GM21529 (cell line): ENCODE measurements at regions not wholly inside any gene's neighbourhood (a gene's known extent, or its start where the extent isn't known, plus 50 kb on each side); places are given as distances from the start of the nearest gene placed in this dataset.
"Not testable (repeated sequence)": the region's sequence is repeated elsewhere in the genome, so short reads cannot be mapped to it uniquely, and the experiment has no call there.

Source experiments
- ATAC-seq: cut with Tn5 transposase; IDR thresholded peaks from one replicate; pipeline ENCODE4 v1.9.1; 2021; ENCODE audit not compliant: unreplicated experiment

DNA sequence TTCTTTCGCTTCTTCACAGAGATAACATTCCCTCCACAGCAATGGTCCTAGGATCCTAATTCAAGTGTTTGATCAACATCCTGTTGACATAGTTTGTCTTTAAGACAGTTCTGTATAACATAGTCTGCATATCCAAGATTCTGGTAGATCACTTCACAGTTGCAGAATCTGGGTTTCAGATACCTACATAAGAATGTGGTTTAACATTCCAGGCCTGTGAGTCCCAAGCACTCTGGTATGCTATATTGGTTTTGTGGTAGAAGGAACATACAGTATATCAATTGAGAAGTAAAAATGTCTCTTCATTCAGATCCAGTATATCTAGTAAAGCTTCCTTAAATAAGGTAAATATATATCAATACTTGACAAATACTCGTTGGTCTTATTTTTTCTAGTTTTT lies 914.2 kb upstream of the CDH6 start:
- no peak for ATAC-seq

DNA sequence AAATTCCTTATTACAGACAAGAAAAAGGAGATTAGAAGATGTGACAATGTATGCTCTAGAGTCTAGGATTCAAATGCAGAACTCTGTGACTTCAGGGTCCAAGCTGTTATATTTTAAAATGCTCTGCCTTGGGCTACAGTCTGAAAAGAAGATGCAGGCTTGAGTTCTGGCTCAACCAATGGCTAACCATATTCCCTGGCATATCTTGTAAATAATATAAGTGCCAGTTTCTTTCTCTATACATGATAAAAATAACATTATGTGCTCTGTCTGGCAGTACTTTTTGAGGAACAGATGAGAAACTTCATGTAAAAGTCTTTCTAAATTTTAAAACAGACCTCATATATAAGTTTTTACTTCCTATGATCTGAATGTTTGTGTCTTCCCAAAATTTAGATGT lies 926.5 kb upstream of the CDH6 start:
- no peak for ATAC-seq

DNA sequence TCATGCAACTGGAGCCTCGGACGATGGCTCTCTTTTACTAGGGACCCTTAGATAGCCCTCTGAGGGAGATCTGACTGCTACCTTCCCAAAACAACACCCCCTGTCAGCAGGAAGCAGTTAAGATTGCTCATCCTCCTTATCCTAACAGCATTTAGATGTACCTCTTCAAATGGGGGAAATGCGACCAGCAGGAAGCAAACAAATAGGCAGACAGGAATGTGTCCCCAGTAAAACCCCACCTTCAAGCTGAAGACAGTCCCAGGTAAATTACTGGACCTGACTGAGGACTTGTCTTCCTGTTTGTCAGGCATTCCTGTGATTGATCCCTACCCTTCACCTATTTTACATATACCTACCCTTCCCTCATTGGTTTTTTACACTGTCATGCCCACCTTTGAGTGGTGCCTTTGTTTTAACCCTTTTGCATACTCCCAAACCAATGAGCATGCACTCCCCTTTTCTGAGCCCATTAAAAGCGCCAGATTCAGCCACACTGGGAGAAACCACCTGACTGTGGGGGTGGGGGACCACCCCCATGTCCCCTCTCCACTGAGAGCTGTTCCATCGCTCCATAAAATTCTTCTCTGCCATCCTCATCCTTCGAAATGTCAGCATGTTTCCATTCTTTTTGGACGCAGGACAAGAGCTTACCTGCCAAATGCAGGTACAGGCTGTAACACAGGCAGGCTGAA lies 954.0 kb upstream of the CDH6 start:
- ATAC-seq, result no peak

DNA sequence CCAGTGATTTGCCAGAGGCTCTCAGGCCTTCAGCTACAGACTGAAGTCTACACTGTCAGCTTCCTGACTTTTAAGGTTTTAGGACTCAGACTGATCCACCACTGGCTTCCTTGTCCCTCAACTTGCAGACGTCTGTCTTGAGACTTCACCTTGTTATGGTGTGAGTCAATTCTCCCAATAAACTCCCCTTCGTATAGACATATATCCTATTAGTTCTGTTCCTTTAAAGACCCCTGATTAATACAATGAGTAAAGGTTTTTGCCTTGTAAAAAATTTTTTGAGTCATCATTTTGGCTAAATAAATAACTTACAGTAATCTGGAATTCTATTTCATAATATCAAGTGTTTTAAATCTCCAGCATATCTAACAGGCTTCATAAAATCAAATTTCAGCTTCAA lies 956.3 kb upstream of the CDH6 start:
- ATAC-seq, result no peak

DNA sequence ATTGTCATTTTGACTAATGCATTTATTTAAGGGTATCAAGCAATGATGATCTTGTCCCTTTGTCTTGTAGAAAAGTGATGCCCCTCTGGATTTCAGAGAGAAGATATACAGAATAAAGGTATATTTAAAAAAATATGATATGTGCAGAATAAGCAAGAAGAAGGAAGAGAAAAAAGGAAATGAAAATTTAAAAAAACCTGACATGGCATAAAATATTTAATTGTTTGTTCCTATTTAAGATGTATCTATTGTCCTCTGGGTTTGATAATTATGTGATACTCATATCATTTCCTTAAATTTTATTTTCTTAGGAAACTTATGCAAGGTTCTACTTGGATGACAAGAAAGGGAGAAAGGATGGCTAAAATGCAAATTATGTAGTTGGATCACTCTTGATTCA lies 983.7 kb upstream of the CDH6 start:
- no peak for ATAC-seq

DNA sequence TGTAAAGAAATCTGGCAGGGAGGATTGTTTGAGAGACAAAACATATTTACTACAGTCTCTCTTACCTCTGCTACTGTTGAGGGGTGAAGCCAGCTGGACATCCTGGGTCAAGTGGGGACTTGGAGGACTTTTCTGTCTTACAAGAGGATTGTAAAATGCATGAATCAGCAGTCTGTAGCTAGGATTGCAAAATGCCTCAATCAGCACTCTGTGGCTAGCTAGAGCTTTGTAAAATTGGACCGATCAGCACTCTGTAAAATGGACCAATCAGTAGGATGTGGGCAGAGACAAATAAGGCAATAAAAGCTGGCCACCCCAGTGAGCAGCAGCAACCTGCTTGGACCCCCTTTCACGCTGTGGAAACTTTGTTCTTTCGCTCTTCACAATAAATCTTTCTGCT lies 995.8 kb upstream of the CDH6 start:
- no peak for ATAC-seq

DNA sequence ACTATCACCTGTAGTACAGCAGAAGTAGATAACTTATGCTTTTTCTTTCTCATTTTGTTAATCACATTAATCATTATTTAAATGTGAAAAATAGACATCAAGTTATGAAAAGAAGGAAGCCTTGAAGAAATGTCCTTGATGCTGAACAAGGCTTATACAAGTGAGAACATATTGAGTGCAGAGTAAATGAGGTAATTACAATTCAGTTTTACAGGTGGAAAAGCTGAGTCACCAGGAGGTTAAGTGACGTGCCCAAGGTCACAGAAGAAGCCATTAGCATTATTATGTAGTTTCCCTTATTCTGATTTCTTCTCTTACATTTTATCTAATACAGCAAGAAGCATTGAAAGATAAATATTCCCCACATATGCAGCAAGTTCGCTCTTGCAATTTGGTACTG lies 998.5 kb upstream of the CDH6 start:
- no peak for ATAC-seq

DNA sequence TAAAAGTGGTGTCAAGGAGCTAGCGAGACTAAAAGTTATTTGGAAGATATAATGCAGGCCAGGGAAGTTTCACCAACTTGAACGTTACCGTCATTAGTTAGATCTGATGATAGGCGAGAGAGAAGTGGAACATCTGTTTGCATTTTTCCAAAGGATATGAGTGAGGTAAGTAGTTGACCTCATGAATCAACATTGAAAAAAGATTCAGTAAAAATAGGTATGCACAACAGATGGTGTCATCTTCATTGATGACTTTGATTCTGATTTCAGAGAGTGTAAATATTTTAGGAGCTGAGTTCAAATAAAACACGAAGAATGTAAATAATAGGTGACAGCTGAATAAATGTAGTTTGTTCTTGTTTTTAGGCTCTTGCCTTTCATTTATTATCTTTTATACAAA lies 998.9 kb upstream of the CDH6 start:
- ATAC-seq, result no peak

DNA sequence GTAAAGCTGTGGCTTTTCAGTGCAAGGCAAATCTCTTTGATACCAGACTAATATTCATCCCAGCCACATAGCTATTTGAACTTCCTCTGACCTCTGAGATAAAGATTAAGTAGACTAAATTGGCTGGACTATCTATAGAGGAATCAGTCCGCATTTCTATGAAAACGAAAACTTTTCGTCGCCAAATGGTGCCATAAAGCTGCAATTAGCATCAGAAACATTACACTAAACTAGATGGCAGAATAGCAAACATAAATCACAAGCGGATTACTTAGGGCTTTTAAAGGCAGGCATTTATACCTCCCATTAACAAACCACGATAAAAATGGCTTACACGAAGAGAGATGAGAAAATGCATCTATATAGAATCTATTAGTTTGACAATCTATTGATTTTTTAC lies 1009.7 kb upstream of the CDH6 start:
- no peak for ATAC-seq

DNA sequence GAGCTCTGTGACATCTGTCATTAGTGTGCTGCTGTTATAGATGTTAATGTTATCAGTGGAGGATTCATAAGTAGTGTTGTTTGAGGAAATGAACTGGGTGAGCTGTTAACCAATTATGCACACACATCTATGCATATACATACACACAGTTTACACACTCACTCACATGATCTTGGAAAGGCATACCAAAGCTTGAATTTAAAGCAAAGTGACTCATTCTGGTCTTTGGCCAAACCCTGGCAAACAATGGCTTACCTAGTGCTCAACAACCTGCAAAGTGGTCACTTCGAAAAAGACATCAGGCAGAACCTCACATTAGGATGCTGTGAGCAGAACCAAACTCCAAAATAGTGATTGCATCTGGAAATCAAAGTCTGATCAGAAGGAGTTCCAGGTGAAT lies 1037.3 kb upstream of the CDH6 start:
- no peak for ATAC-seq

DNA sequence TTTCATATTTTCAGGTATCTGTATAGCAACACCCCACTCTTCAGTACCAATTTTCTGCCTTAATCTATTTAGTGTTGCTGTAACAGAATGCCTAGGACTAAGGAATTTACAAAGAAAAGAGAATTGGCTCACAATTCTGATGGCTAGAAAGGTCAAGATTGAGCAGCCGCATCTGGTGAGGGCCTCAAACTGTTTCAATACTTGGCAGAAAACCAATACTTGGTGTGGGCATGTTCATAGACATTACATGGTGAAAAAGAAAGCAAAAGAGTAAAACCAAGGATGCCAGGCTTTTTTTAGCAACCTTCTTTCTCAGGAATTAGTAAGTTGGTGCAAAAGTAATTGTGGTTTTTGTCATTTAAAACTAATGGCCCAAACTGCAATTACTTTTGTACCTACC lies 1041.1 kb upstream of the CDH6 start:
- ATAC-seq, result no peak

DNA sequence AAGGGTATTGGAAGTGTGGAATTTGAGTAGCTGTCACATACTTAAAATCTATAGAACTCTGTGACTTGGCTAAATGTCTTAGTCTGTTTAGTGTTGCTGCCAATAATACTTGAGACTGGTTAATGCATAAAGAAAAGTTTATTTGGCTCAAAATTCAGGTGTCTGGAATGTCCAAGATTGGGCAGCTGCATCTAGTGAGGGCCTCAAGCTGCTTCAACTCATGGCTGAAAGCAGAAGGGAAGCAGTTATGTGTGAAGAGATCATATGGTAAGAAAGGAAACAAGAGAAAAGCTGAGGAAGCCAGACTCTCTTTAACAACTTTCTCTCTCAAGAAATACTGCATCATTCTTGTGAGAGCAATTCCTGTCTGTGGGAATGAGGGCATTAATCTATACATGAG lies 1043.3 kb upstream of the CDH6 start:
- ATAC-seq, result no peak

DNA sequence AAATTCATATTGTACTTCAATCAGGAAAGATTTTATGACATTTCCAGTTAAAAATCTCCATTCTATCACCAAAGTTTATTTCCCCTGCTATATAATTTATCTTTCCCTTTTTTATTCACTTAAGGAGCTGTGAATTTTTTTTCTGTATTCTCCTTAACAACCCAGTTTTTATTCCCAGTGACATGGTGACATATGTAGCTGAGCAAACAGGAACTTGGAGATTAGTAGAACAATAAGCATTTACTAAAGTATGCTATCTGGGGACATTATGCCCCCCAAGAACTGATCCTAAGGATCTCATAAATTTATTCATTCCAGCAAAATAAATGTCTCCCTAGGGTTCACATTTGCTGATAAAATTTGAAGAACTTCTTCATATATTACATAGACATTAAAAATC lies 1044.0 kb upstream of the CDH6 start:
- ATAC-seq, result no peak

DNA sequence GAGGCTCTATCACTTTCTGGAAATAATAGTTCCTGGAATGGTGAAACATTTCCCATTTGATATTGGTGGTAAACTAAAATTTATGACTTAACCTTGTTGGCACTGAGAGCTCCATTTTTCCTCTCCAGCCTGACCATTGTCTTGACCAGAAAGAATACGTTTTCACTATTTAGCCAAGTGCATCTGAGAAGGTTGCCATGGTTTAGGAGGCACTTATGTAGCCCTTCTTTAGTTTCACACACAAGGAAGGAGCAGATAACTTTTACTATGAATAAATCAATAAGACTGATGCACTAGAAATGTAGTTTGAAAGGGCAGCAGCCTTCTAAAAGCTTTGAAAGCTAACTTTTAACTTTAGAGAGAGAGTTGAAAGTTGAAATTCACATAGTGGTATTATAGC lies 1045.5 kb upstream of the CDH6 start:
- no peak for ATAC-seq

DNA sequence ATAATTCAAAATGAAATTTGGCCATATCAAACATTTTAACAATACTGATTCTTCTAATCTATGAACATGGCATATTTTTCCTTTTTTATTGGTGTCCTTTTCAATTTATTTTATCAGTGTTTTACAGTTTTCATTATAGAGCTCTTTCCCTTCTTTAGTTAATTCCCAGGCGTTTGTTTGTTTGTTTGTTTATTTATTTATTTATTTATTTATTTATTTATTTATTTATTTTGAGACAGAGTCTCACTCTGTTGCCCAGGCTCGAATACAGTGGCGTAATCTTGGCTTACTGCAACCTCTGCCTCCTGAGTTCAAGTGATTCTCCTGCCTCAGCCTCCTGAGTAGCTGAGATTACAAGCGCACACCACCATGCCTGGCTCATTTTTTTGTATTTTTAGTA lies 1049.4 kb upstream of the CDH6 start:
- not testable (repeated sequence) for ATAC-seq

DNA sequence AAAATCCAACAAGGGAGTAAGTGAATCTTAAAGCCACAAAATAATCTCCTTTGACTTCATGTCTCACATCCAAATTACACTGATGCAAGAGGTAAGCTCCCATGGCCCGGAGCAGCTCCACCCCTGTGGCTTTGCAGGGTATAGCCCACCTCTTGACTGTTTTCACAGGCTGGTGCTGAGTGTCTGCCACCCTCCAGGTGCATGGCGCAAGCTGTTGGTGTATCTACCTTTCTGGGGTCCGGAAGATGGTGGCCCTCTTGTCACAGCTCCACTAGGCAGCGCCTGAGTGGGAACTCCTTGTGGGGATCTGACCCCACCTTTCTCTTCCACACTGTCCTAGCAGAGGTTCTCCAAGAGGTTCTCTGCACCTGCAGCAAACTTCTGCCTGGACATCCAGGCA lies 1051.1 kb upstream of the CDH6 start:
- ATAC-seq, result no peak

DNA sequence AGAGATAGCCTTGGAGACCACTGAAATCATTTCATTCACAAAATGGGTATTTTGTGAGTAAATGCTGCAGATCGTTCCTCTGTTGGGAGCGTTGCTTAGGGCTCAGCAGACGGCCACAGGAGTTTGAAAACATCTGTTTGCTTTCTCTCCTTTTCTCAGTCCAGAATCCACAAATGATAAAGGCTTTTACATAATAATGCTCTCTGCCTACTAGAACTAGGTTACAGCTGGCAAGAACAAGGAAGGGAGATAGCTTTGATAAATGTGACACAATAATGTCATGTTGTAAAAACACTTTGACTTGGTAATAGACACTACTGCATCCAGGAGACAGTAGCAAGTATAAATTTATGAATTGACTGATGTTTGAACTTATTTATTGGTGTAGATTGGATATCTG lies 1072.4 kb upstream of the CDH6 start:
- ATAC-seq, result no peak

DNA sequence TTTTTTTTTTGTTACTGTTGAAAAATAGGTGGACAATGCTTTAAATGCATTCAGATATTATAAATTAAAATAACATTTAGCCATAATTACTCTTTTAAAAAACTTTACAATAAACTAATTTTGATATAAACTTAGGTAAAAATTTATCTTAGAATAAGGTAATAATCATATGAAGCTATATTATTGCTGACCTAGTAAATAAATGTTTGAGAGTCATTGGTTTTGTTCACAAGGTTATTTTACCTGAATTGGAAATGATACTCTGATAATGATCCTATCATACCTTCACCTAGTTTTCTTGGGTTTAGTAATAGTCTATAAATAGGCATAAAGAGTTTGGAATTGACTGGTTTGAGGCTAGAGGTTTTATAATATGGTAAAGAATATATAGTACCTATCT lies 1076.4 kb upstream of the CDH6 start:
- no peak for ATAC-seq

DNA sequence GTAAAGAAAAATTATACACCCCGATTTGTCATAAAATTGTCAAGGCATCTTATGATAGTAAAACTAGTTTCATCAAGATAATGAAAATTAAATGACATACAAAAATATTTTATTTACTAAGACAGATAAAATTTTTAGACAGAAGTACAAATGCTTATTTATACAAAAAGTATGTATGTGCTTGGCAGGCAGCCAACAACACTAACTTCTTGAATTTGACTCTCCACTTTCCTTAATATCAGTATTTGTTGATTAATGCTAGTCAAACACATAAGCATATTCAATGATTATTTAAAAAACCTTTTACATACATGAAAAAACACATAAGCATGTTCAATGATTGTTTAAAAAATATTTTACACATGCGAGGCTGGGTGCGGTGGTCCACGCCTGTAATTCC lies 1079.9 kb upstream of the CDH6 start:
- no peak for ATAC-seq

DNA sequence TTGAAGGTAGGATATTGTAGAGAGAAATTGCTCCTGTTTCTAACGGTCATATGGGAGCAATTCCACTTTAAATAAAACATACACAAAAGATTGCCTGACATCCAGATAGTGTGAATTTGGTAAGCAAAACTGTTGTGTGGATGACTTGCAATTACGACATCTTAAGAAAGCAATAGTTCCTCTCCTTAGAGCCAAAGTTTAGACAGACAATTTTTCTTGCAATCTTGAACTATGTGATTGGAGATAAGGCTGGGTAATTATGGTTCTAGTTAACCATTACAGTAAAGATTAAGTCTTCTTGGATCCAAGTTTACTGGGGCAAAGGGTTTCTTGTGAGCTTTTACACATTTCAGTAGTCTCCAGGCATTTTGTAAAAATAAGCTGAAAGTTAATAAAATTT lies 1080.6 kb upstream of the CDH6 start:
- ATAC-seq, result no peak

DNA sequence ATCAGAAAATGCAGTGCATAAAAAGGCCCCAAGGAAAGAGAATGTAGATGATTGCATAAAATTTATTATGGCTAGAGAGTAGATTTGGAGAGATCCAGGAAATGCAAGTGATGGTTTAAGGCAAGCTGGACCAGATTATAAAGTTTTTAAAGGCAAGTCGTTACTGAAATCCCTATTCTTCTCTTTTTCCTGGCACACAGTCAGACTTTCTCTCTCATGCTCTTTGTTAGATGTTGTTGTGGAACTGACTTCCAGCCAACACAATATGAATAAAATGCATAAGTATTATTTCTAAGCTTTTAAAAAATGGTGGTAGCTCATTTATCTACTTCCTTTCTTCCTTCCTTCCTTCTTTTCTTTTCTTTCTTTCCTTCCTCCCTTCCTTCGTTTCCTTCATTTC lies 1085.4 kb upstream of the CDH6 start:
- no peak for ATAC-seq

DNA sequence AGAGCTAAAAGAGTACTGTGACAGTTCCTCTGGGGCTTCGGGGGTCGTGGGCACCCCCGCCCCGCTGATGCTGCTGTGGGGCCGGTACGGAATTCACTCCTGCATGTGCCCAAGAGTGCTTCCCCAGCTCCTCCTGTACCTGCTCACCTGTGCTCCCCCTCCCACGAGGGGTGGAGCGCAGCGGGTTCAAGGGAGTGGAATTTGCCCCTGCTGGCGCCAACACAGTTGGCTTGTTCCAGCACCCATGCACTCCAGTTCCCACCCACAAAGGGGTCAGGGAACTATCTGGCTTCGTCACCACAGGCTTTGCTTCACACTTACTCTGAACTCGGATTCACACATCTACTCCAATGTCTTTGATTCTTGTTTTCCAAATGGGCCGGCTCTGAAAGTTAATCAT lies 1086.9 kb upstream of the CDH6 start:
- ATAC-seq, result no peak

DNA sequence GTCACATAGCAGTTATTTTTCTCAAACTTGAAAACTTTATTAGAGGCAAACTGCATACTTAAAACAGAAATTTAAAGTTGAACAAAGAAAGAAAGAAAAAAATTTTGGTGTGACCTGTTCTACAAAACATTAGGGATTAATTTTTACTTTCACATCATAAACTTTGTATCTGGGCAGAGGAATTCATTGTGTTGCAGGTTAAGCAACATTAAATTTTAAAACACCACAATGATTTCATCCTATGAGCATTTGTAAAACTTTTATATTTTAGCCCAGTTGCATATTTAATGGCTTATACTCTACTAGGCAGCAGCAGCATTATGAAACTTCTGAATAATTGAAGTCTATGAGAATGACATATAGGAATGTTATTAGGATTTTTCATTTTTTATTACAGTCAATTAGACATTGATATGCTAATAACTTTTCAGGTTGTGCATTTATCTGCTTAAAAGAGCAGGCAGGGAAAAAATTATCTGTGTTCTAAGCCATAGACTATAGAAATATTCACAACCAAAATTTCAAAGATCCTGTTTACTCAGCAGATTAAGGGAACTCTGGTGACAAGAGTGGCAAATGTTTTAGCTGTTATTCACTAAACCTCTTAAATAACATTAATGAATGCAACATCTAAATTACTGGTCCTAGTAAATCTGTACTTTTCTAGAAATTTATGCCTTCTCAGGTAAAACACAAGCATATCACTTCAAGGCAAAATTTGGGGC lies 1088.5 kb upstream of the CDH6 start:
- ATAC-seq, result no peak
